ENCODE measurements at regions not wholly inside any gene's neighbourhood (a gene's known extent, or its start where the extent isn't known, plus 50 kb on each side); places are given as distances from the start of the nearest gene placed in this dataset.

DNA sequence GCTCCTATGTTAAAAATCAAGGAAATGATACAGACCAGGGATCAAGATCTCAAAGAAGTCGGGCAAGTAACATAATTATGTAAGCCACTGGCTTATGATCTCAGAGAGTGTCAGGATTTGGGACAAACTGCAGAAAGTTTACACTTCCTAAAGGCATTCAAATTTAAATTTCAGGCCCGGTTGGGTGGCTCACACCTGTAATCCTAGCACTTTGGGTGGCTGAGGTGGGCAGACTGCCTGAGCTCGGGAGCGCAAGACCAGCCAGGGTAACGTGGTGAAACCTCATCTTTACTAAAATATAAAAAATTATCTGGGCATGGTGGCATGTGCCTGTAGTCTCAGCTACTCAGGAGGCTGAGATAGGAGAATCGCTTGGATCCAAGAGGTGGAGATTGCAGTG, 124.4 kb upstream of the UBE2E2 start:
- no peak for DNase-seq

DNA sequence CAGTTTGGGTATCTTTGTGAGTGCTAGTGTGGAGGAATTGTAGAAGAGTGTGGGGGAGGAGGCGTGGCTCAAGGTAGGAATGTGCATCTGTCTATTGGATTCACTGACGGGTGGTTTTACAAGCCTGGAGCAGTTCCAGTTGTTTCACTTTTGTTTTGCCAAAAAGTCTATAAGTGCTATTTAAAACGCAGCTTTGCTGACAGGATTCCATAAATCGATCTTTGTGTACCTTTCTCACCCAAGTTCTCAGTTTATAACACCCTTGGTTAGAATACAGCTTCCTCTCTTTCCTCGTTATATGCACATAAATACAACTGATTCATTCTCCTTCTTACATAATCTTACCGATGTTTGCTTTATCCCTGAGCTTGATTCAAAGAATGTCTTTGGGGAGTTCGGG, 123.2 kb upstream of the UBE2E2 start:
- no peak for DNase-seq

DNA sequence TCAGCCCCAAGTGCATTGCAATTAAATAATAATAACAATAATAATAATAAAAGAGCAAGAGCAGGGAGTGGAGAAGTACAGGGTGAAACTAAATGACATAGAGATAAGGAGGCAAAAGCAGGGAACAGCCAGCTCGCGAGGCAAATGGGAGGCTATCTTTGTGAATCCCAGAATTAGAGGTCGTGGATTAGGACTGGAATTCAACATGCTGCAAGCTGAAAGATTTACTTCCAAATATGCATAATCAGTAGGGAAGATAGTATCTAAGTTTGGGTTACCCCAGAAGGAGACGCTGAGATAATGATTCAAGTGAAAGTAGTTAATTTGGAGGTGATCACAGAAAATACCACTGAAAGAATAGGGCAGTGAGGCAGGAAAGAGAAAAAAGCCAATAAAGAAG, 119.4 kb upstream of the UBE2E2 start:
- no peak for DNase-seq

DNA sequence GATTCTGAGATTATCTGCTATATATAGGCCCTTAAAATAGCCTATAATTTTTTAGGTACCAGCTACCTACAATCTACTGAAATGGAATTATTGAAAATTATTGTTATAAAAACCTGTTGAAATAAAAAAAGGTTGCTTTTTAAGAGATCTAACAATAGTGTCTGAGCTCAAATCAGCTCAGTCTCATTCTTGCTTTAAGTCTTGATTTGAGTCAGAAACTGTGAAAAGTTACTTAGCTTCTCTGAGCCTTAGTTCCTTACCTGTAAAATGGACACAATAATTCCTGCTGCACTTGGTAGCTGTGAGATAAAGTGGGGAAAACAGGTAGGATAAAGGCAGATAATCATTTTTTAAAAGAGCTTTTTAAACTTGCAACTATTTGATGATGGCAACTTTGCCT, 118.8 kb upstream of the UBE2E2 start:
- no peak for DNase-seq

DNA sequence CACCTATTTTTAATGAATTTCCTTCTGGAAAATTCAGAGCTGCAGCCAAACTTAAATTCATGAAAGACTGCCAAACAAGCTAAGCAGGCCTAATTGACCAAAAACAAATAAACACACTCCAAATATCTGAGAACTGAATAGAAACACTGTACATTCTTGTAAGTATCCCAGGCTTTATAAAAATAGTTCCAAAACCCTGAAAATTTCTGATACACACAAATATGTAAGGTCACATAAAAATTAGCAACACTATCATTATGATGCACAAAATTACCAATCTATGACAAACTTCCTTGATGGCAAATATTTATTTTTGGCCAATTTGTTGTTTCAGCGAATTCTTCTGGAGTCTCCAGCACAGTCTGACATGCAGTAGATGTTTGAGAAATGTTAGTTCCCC, 117.9 kb upstream of the UBE2E2 start:
- no peak for DNase-seq

DNA sequence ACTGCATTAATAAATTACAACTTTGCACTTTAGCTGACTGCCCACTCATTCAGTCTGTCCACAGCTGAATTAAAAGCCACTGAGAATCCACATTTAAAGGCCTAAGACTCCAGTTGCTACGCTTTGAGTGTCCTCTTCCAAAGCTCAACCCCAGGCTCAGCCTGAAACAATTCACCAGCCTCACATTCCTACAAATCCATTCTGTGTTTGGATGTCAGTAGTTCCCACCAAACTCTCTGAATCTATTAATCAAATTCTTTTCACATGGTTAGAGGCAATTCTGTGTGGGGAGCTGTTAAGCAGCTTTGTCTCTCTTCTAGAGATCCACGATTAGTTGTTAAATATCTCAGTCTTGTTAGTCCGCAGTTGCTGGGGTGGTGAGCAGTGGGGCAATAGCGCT, 116.8 kb upstream of the UBE2E2 start:
- no peak for DNase-seq

DNA sequence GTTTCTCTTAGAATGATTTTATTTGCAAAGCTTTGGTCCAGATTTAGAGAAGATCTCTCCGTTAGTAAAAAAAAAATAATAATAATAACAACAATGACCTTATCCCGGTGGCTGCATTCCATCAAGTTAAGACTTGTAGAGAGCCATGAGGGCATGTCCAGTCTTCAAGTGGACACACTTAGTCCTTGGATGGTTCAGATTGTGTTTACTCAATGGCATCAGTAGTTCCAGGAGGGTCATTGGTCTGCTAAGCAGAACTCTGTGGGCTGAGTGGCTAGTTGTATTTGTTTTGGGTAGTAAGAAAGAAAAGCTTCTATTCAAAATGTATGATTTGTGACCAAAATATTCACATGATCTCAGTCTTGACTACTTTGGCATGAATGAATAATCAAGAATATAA, 116.3 kb upstream of the UBE2E2 start:
- no peak for DNase-seq

DNA sequence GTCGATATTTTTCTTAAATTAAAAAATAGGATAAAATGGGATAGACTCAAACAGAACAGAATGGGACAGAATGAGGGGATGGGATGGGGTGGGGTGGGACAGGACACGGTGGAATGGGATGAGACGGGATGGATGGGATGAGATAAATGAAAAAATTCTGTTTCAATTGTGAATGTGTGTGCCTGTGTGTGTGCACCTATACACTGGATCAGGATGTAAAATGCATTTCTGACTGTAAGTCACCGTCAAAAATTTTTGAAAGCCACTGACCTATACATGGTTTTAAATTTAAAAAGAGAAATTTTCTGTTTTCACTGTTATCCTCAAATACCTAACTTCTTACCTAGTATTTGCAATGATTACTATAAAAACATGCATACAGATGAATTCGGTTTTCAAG, 108.7 kb upstream of the UBE2E2 start:
- DNase-seq = no peak

DNA sequence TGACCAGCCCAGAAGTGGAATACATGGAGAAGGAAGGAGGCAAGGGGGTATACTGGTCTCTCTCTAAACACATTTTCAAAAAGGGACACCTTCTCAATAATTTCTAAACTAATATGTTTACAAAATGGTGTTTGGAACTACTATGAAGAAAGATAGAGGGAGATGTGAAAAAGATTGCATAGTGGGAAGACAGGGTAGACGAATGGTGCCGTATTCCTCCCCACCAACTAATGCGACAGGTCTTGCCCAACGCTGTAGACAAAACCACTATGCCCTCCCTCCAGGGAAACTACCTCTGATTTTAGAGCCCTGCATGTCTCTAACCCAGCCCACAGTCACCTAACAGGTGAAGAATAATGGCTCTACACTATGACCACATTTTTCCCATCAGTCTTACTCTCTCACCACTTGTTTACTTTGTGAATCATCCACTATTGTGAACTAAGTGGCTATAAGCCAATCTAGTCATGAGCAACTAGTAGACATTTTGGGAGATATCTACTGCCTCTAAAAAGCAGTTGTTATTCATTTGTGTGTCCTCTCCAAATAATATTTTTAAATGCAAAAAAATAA, 108.2 kb upstream of the UBE2E2 start:
- DNase-seq = no peak

DNA sequence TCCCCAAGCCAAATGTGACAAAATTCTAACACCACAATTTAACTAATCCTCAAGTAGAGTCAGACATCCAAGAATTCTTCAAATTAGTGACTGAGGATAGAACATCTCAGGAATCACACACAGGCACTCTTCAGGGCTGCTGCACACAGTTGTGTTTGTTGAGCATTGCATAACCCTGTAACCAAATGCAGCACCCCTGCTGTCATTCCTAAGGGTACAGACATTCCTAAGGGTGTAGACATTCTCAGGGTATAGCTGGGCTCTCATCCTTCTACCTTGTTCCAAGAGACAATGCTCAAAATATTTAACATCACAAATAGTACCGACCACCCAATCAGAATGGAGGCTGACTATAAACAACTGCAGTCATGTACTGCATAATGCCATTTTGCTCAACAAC, 107.1 kb upstream of the UBE2E2 start:
- DNase-seq = no peak

DNA sequence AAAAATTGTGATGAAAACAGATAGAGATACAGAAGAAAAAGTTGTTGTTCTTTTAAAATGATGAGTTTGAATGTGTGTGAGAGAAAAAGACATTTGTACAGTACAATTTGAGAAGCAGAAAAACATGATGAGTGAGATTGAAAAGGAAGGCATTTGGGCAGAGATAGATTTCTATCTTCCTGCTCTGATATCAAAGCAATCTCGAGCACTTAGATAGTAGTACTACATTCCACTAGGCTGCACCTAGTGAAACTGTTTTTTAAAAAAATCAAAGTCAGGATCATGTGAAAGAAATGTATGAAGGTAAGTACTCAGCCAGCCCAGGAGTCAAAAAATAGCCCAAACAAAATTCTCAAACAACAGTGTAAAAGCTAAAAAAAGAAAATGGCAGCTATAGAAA, 104.1 kb upstream of the UBE2E2 start:
- DNase-seq = no peak

DNA sequence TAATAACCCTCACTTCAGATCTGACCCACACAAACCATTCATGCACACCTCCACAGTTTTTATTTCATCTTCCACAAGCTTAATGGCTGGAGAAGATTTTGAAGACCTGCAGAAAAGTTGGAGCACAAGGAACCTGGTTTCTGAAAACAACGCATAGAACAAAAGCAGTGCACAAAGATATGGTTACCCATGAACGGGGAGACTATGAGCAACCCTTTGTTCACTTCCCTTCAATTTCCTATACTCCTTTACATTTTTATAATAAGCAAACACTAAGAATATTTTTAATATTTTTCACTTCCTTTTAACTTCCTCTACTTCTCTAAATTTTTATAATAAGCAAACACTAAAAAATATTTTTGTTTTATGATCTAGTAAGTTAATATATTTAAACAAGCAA, 103.5 kb upstream of the UBE2E2 start:
- no peak for DNase-seq

DNA sequence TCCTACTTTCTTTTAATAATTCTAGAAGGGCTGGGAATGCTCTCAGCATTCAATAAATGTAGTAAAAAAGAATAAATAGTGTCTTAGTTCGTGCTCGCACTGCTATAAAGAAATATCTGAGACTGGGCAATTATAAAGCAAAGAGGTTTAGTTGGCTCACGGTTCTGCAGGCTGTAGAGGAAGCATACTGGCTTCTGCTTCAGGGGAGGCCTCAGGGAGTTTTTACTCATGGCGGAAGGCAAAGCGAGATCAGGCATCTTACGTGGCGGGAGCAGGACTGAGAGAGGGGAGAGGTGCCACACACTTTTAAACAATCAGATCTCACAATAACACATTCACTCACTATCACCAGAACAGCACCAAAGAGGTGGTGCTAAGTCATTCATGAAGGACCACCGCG, 103.0 kb upstream of the UBE2E2 start:
- DNase-seq = no peak

DNA sequence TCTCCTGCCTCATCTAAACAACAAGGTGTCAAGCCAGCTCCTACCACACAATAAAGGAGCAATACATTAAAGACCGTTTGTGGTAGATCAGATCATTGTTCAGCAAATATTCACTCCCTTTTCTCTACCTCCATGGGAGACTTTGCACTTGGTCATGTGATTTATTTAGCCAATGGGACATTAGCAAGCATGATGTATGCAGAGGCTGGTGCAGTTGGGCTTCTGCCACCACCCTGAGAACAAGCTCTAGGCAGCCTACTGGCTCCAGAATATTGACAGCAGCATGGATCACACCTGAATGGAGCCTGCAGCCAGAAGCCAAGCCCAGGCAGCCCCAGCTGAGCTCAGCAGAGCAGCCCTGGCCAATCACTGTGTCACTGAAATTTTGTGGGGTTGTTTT, 99.4 kb upstream of the UBE2E2 start:
- no peak for DNase-seq

DNA sequence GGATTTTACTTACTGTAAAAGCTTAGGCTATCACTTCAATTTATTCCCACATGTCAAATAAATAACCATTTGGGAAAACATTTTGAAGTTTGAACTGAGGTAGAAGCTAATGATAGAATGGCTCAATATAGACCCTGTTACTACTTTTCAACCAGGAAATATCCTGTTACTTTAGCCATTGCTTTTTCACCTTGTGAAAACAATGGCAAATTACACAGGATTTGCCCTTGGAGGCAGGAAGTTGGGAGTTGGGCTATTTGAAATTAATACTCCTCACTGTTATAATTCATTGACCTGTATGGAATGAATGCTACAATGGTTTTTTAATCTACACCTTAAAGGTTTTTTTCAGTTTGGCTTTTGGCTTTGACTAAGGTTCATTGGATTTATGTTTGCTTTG, 98.1 kb upstream of the UBE2E2 start:
- no peak for DNase-seq

DNA sequence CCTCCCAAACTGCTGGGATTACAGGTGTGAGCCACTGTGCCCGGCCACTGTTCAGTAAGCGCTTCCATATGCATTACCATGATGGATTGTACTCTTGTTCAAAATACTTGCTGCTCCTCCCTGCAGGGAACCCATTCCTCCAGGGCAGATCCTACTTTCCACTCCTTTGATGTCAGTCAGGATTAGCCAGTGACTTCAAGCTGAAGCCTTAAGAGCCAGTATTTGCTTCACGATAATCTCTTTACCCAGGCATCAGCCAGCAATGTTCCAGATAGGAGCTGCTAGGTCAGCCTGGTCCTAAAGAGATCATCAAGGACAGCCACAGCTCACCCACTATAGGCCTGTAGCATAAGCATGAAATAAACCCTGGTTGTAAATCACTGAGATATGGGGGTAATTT, 96.5 kb upstream of the UBE2E2 start:
- no peak for DNase-seq

DNA sequence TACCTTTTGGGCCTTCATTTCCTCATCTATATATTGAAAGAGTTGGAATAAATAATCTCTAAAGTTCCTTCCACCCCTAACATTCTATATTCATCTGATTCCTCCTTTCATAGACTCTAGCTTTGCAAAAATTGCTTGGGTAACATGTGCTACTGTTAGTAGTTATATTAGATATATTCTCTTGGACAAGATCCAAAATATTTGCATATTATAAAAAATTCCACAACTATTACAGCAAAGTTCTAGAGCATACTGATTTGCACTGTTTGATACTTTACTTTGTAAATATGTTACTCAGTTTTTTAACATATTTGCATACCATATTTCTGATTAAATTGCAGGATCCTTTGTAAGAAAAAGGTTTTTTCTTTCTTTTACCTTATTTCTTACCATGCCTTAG, 95.9 kb upstream of the UBE2E2 start:
- DNase-seq = no peak

DNA sequence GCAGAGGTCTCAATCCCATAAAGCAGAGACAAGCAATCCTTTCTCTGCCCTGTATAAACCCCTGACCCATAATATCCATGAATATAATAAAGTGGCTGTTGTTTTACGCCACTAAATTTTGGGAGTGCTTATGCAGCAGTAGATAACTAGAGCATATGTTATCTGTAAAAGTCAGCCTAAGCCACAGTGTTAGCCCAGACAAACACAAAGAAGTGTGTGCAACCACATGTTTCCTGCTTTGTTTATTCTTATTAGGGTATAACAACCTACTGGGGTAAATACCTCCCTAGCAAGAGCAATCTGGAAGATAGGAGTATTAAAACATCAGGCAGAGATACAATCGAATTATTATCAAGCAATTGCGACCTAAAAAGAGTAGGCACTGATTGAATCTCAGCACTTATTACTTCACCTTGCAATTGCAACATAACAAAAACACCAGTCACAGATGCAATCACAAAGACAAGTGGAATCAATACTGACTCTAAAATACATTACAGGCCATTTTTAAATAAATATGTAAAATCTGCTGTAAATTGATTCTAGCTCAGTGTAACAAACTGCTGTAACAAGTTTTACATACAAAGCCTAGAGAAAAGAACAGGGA, 94.6 kb upstream of the UBE2E2 start:
- DNase-seq = no peak

DNA sequence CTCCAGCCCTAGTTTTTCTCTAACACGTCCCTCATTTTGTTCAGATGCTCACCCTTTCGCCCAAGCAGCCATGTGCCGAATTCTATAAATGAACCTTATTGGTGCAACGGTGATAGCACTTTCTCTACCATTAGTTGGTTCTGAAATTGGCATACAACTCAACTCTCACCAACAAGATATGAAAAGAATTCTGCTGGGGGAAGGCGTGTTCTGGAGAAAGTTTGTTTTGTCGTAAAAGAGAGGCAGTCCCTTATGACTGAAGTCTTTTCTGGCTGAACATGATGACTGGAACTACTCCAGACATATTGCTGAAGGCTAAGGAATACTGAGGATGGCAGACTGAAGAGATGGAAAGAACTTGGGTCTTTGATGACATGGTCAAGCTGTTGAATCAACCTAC, 91.8 kb upstream of the UBE2E2 start:
- no peak for DNase-seq

DNA sequence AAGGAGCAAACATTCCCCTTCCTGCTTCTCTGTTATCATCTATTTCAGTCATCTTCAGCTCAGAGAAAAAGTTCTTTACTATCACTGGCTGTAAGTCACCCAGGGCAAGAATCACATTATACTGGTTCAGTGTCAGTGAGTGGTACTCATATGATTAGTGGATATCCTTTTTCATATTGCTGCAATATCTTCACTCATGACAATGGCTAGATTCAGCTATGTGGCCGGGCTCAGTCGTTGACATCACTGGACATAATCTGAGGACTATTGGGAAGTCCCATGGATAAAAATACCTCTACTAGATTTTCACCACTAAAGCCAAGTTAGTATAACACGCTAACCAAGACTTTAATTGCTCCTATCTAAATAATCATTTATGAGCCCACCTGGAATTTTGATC, 91.3 kb upstream of the UBE2E2 start:
- no peak for DNase-seq

DNA sequence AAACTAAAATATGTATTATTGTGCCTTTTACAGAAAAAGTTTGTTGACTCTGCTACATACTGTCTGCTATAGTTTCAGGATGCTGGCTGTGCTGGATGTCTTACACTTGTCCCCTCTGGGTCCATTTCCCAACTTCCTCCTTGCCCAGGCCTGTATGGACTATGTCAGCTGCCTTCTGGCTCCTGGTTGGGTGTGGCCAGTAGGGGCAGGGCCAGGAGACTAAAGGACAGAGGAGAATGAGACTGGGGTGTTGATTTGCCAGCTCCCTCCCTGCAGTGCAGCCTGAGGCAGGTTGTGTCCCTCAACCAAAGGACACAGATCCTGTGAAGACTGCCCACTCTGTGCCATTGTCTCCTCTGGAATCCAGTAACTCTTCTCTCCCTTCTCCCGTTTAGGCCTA, 90.6 kb upstream of the UBE2E2 start:
- DNase-seq = no peak

DNA sequence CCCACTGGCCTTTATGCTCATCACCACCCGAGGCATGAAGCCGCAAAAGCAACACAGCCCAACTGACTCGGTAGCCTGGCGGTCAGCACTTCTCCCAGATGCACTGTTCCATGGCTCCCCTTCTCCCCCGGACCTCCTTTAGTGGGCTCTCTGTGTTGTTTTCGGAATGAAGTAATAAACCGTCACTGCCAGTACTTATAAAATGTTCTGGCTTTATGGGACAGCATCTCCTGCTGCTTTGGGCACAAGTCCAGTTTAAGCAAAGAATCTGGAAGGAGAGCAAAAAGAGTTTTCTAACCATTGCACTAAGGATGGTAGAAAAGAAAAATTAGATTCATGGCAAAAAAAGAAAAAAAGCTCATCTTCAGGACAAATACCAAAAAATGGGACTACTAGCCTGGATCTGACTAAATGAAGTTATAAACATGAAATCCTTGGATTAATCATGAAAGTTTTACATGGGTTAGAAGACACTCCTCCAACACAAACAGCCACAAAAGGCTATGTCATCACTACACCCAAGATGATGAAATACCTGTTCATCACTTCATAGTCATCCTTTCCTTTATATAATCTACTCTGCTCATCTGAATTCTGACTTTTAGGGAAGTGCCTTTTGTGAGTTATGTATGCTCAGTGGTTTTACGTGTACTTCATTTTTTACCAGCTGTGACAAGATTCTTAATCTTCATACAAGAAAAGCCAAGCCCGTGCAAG, 89.5 kb upstream of the UBE2E2 start:
- DNase-seq = no peak

DNA sequence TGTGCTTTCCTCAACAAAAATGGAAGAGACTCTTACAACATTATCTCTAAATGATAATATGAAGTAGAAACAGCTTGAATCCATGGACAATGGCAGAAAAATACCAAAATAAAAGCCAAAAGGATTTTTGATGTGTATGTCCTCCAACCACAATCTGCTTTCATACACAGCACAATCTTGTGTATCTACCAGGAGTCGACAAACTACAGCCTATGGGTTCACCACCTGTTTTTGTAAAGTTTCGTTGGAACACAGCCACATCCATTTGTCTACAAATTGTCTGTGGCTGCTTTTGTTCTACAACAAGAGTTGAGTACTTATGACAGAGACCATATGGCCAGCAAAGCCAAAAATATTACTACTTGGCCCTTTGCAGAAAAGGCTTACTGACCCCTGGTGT, 88.7 kb upstream of the UBE2E2 start:
- DNase-seq = no peak

DNA sequence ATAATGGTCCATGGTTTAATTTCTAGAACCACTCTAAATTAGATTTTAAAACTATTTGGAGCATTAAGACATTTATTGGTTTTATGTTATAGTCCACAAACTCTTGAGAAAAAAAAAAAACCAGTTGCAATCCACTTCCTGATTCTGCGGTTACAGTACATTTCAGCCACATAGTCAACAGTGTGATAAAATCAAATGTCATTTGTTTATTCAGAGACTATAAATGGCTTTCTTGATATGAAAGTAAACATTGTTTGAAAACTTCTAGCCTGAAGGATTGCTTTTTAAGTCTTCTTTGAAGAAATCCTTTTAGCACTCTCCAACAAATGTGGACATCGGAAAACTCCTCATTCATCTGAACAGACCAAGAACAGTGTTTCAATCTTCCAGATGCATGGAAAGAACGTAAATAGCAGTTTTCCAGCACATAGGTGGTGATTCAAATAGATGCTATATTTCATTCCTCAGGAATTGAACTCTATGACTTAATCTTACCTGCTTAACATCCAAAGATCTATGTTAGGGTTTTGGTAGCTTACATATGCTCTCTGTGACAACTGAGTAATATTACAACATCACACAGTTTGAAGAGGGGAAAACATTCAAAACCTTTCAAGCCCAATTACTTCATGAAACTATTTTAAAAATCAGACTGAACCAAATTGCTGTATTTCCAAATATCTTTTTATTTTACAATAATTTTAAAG, 87.8 kb upstream of the UBE2E2 start:
- no peak for DNase-seq

Measured in NCI-H1092 treated with DMSO at 0.1 percent for 48 hours (cell line).